ENCODE measurements at regions not wholly inside any gene's neighbourhood (a gene's known extent, or its start where the extent isn't known, plus 50 kb on each side); places are given as distances from the start of the nearest gene placed in this dataset.
"Not testable (repeated sequence)": the region's sequence is repeated elsewhere in the genome, so short reads cannot be mapped to it uniquely, and the experiment has no call there.

- TF ChIP-seq CTCF (IDR thresholded peaks at IDR 0.05), result no peak
- TF ChIP-seq POLR2A (IDR thresholded peaks at IDR 0.05), result no peak
- no peak for DNase-seq (ENCODE audit: low spot score in 2 of 2)
- intact Hi-C loops (cut with DNase I; ENCODE audit: low total_unique reads), result no loop called here
- 74 to 83% methylated on average over 1 of the region's 1 CpG for WGBS, 2 donors
- H3K4me3 ChIP-seq (ENCODE audit: low read depth, poor library complexity, severe bottlenecking), result no peak overlapping the region
These were observed 264.9 kb downstream of the CCER1 start for GRCh38 chr12:90690120-90690519.

- H3K4me3 ChIP-seq (ENCODE audit: low read depth, poor library complexity, severe bottlenecking); intact Hi-C loops (cut with DNase I; ENCODE audit: low total_unique reads); DNase-seq (ENCODE audit: low spot score in 2 of 2): not testable (repeated sequence)
These were observed 267.3 kb downstream of the CCER1 start for GRCh38 chr12:90687682-90688081.

- intact Hi-C loops (cut with DNase I; ENCODE audit: low total_unique reads), result no loop called here
- no peak for TF ChIP-seq CTCF (IDR thresholded peaks at IDR 0.05)
- no peak for TF ChIP-seq POLR2A (IDR thresholded peaks at IDR 0.05)
- no peak overlapping the region for H3K4me3 ChIP-seq (ENCODE audit: low read depth, poor library complexity, severe bottlenecking)
- DNase-seq (ENCODE audit: low spot score in 2 of 2), result no peak
- 74 to 78% methylated on average over 3 of the region's 3 CpGs for WGBS, 2 donors
These were observed 271.1 kb downstream of the CCER1 start for GRCh38 chr12:90683871-90684270.

- TF ChIP-seq CTCF (IDR thresholded peaks at IDR 0.05) (no peak), POLR2A (IDR thresholded peaks at IDR 0.05) (no peak)
- intact Hi-C loops (cut with DNase I; ENCODE audit: low total_unique reads), result no loop called here
- no peak for DNase-seq (ENCODE audit: low spot score in 2 of 2)
- no peak overlapping the region for H3K4me3 ChIP-seq (ENCODE audit: low read depth, poor library complexity, severe bottlenecking)
- 68 to 75% methylated on average over 1 of the region's 1 CpG for WGBS, 2 donors
These were observed 272.6 kb downstream of the CCER1 start for GRCh38 chr12:90682398-90682797.

GRCh38 chr12:90679674-90680073, 275.3 kb downstream of the CCER1 start:
- WGBS, 2 donors, result 39 to 78% methylated on average over 1 of the region's 1 CpG
- DNase-seq (ENCODE audit: low spot score in 2 of 2), result no peak
- H3K4me3 ChIP-seq (ENCODE audit: low read depth, poor library complexity, severe bottlenecking), result no peak overlapping the region
- intact Hi-C loops (cut with DNase I; ENCODE audit: low total_unique reads), result no loop called here
- TF ChIP-seq CTCF (IDR thresholded peaks at IDR 0.05) (no peak), POLR2A (IDR thresholded peaks at IDR 0.05) (no peak)

GRCh38 chr12:90677552-90677951, 277.4 kb downstream of the CCER1 start:
- intact Hi-C loops (cut with DNase I; ENCODE audit: low total_unique reads), result no loop called here
- WGBS, 2 donors, result 34 to 37% methylated on average over 3 of the region's 3 CpGs
- TF ChIP-seq POLR2A (IDR thresholded peaks at IDR 0.05), result no peak
- no peak for TF ChIP-seq CTCF (IDR thresholded peaks at IDR 0.05)
- no peak overlapping the region for H3K4me3 ChIP-seq (ENCODE audit: low read depth, poor library complexity, severe bottlenecking)
- no peak for DNase-seq (ENCODE audit: low spot score in 2 of 2)
